Ishikawa (cell line): ENCODE measurements at regions not wholly inside any gene's neighbourhood (a gene's known extent, or its start where the extent isn't known, plus 50 kb on each side); places are given as distances from the start of the nearest gene placed in this dataset.

Experiments used
- CEBPB ChIP-seq: IDR thresholded peaks from 2 replicates; pipeline ENCODE4 v1.6.1; 2012
- CREB1 ChIP-seq: IDR thresholded peaks from 2 replicates; pipeline ENCODE4 v1.6.1; 2012; ENCODE audit warnings: low read depth
- EGR1 ChIP-seq: IDR thresholded peaks from 2 replicates; pipeline ENCODE4 v1.6.1; 2012
- EP300 ChIP-seq: IDR thresholded peaks from 2 replicates; pipeline ENCODE4 v1.6.1; 2012; ENCODE audit warnings: borderline replicate concordance
- FOXM1 ChIP-seq: IDR thresholded peaks from 2 replicates; pipeline ENCODE4 v1.6.1; 2012; ENCODE audit warnings: low read depth, borderline replicate concordance
- MAX ChIP-seq: IDR thresholded peaks from 2 replicates; pipeline ENCODE4 v1.6.1; 2012
- NFIC ChIP-seq: IDR thresholded peaks from 2 replicates; pipeline ENCODE4 v1.6.1; 2012
- RAD21 ChIP-seq: IDR thresholded peaks from 2 replicates; pipeline ENCODE4 v1.6.1; 2012; ENCODE audit warnings: low read depth
- REST ChIP-seq: IDR thresholded peaks from 2 replicates; pipeline ENCODE4 v1.6.1; 2012; ENCODE audit warnings: low read depth, mild to moderate bottlenecking
- TAF1 ChIP-seq: IDR thresholded peaks from 2 replicates; pipeline ENCODE4 v1.6.1; 2012; ENCODE audit warnings: low read depth, mild to moderate bottlenecking
- TCF12 ChIP-seq: IDR thresholded peaks from 2 replicates; pipeline ENCODE4 v1.6.1; 2012; ENCODE audit warnings: low read depth
- TEAD4 ChIP-seq: IDR thresholded peaks from 2 replicates; pipeline ENCODE4 v1.6.1; 2012
- USF1 ChIP-seq: IDR thresholded peaks from 2 replicates; pipeline ENCODE4 v1.6.1; 2012
- YY1 ChIP-seq: IDR thresholded peaks from 2 replicates; pipeline ENCODE4 v1.6.1; 2012; ENCODE audit warnings: low read depth
- ZBTB7A ChIP-seq: IDR thresholded peaks from 2 replicates; pipeline ENCODE4 v1.6.1; 2012; ENCODE audit warnings: low read depth

GRCh38 chr5:72604111-72604797 is 97.0 kb upstream of the ZNF366 start:
- no peak for TF ChIP-seq EGR1
- no peak for TF ChIP-seq TAF1
- TF ChIP-seq CEBPB, result no peak
- TF ChIP-seq USF1, result no peak
- TF ChIP-seq YY1, result no peak
- no peak for TF ChIP-seq TCF12
- TF ChIP-seq ZBTB7A, result no peak
- TF ChIP-seq EP300, result no peak

GRCh38 chr5:72602696-72603685 is 95.8 kb upstream of the ZNF366 start:
- TF ChIP-seq TAF1 (no peak), EGR1 (no peak), EP300 (no peak), YY1 (no peak), MAX (no peak), TCF12 (no peak), CEBPB (no peak), RAD21 (no peak), ZBTB7A (no peak), TEAD4 (no peak), REST (no peak), USF1 (no peak), NFIC (no peak), FOXM1 (no peak)

GRCh38 chr5:72601861-72602260 is 94.7 kb upstream of the ZNF366 start:
- no peak for TF ChIP-seq RAD21
- TF ChIP-seq REST, result no peak
- TF ChIP-seq ZBTB7A, result no peak
- no peak for TF ChIP-seq EP300
- no peak for TF ChIP-seq CEBPB
- no peak for TF ChIP-seq TCF12
- no peak for TF ChIP-seq USF1
- no peak for TF ChIP-seq EGR1
- TF ChIP-seq YY1, result no peak

- TF ChIP-seq FOXM1 (no peak), CREB1 (no peak), TEAD4 (no peak), EGR1 (no peak), USF1 (no peak)
Observed at GRCh38 chr5:72600391-72600981, 93.3 kb upstream of the ZNF366 start.
